ENCODE measurements at regions not wholly inside any gene's neighbourhood (a gene's known extent, or its start where the extent isn't known, plus 50 kb on each side); places are given as distances from the start of the nearest gene placed in this dataset.

DNA sequence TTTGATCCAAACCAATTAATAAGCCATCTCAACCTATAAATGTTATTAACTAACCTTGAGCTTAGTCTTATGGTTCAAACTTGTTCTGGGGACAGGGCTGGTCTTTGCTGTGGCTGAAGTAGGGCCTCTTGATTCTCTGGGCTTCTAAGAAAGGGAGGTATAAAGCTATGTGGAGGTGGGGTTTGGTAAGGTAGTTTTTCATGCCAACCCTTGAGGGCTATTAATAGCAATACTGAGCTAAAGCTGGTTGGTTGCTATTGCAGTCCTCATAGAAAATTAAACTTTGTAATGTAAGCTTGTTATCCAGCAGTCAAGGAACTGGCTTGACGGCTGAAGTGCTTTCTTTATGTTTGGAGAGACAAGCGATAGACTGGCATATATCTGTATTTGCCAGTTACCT is 112.1 kb downstream of the RND3 start:
- peaks cover 30% of the 10 kb centered on the region for H3K4me1 Mint-ChIP-seq (ENCODE audit: low read depth)
- no peak overlapping the region for H3K27ac Mint-ChIP-seq
- TF ChIP-seq, protein P1, sequence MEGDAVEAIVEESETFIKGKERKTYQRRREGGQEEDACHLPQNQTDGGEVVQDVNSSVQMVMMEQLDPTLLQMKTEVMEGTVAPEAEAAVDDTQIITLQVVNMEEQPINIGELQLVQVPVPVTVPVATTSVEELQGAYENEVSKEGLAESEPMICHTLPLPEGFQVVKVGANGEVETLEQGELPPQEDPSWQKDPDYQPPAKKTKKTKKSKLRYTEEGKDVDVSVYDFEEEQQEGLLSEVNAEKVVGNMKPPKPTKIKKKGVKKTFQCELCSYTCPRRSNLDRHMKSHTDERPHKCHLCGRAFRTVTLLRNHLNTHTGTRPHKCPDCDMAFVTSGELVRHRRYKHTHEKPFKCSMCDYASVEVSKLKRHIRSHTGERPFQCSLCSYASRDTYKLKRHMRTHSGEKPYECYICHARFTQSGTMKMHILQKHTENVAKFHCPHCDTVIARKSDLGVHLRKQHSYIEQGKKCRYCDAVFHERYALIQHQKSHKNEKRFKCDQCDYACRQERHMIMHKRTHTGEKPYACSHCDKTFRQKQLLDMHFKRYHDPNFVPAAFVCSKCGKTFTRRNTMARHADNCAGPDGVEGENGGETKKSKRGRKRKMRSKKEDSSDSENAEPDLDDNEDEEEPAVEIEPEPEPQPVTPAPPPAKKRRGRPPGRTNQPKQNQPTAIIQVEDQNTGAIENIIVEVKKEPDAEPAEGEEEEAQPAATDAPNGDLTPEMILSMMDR (IDR thresholded peaks at IDR 0.05; ENCODE audit: unreplicated experiment): no peak
- no peaks in the 10 kb centered on the region for H3K27me3 Mint-ChIP-seq
- DNase-seq (ENCODE audit: low spot score, unreplicated experiment): no peak
- no peaks in the 10 kb centered on the region for H3K36me3 Mint-ChIP-seq (ENCODE audit: insufficient read depth)
- H3K9me3 Mint-ChIP-seq (ENCODE audit: low read depth): peaks cover 5% of the 10 kb centered on the region
- H3K4me3 Mint-ChIP-seq (ENCODE audit: low read depth): no peak overlapping the region

DNA sequence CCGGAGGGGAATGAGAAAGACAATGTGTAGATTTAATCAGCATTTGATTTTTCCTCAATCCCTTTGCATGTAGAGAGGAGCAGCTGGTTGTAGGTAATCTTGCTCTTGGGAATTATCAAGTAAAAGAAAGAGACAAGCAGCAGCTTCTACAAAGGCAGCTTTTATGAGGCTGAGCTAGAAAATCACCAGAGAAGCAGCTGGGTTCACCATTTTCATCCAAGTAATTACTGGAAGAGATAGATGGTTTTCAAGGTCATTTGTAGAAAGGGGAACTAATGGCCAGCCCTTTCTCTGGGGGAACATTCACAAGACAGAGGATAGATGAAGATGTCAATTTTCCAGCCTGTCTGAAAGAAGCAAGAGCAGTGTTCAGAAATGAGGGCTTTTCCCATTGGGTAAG is 113.0 kb downstream of the RND3 start:
- H3K9me3 Mint-ChIP-seq (ENCODE audit: low read depth): peaks cover 5% of the 10 kb centered on the region
- no peaks in the 10 kb centered on the region for H3K27me3 Mint-ChIP-seq

DNA sequence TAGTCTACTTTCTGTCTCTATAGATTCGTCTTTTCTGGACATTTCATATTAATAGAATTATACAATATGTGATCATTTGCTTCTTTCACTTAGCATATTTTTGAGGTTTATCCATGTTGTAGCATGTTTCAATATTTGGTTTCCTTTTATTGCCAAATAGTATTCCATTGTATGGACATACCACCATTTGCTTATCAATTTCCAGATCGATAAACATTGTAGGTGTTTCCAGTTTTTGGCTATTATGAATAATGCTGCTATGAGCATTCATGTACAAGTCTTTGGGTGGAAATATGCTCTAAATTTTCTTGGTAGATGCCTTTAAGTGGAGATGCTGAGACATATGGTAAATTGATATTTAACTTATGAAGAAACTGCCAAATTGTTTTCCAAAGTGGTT is 114.1 kb downstream of the RND3 start:
- DNase-seq (ENCODE audit: low spot score, unreplicated experiment): no peak
- Mint-ChIP-seq H3K27me3 (no peaks in the 10 kb centered on the region), H3K27ac (no peak overlapping the region), H3K4me1 (ENCODE audit: low read depth) (peaks cover 30% of the 10 kb centered on the region), H3K9me3 (ENCODE audit: low read depth) (peaks cover 5% of the 10 kb centered on the region), H3K36me3 (ENCODE audit: insufficient read depth) (no peaks in the 10 kb centered on the region), H3K4me3 (ENCODE audit: low read depth) (no peak overlapping the region)
- TF ChIP-seq, protein P1 (IDR thresholded peaks at IDR 0.05; ENCODE audit: unreplicated experiment): no peak

More for the DNA sequence above, 113.0 kb downstream of the RND3 start:
- H3K36me3 Mint-ChIP-seq (ENCODE audit: insufficient read depth): no peaks in the 10 kb centered on the region
- H3K4me1 Mint-ChIP-seq (ENCODE audit: low read depth): peaks cover 30% of the 10 kb centered on the region
- H3K4me3 Mint-ChIP-seq (ENCODE audit: low read depth): no peak overlapping the region
- H3K27ac Mint-ChIP-seq: no peak overlapping the region
- no peak for DNase-seq (ENCODE audit: low spot score, unreplicated experiment)
- TF ChIP-seq, protein P1 (IDR thresholded peaks at IDR 0.05; ENCODE audit: unreplicated experiment): no peak

DNA sequence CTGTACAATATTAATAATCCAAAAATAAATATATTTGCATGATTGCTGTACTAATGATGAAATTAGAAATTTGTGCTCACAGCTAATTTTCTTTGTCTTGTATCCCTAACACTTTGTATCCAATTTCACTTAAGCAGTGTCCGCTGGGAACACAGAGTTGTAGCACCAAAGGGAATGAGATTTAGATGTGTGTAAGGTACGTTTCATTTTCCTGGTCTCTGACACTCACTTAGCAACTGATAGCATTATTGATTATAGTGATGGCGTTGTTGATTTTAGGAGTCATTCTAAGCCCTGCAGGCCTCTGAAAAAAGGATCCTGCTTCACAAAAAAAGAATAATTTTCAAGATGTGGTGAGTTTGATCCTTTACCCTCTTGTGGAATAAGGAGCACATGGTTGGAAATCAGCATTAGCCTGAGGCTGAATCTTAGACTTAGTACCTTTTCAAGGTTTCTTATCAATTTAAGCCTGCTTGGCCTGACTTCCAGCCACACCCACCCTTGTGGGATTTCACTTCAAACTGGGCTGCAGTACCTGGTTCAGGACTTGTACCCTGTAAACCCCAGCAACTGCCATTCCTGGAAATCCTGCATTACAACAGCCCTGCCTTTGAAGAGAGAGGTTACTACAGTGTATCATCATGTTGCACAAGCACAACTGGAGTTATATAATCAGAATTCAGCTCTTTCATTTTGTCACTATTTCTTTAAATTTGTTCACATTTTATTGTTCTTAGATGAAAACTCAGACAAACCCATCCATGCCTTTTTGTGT is 116.2 kb downstream of the RND3 start:
- no peaks in the 10 kb centered on the region for H3K27me3 Mint-ChIP-seq
- H3K27ac Mint-ChIP-seq: peak overlapping the region; percentile 88
- H3K36me3 Mint-ChIP-seq (ENCODE audit: insufficient read depth): no peaks in the 10 kb centered on the region
- peaks cover 26% of the 10 kb centered on the region for H3K4me1 Mint-ChIP-seq (ENCODE audit: low read depth)
- H3K9me3 Mint-ChIP-seq (ENCODE audit: low read depth): peaks cover 5% of the 10 kb centered on the region
- no peak for DNase-seq (ENCODE audit: low spot score, unreplicated experiment)
- H3K4me3 Mint-ChIP-seq (ENCODE audit: low read depth): no peak overlapping the region
- TF ChIP-seq, protein P1 (IDR thresholded peaks at IDR 0.05; ENCODE audit: unreplicated experiment): no peak

DNA sequence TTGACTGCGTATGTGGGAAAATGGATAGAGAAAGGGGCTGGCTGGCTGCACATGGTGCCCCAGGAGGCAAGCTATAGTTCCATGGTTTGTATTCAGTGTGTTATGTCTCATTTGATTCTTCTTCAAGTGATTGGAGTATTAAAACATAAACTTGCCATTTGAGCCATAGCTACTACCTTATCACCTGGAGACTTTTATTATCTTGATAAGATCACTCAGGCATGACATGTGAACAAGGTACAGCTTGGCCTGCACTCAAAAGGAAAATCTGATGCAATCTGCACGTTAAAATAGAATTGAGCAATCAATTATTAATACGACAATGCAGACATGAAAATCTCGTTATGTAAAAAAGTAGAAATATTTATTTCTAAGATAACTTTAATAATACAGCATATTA is 116.9 kb downstream of the RND3 start:
- H3K27me3 Mint-ChIP-seq: no peaks in the 10 kb centered on the region
- TF ChIP-seq, protein P1 (IDR thresholded peaks at IDR 0.05; ENCODE audit: unreplicated experiment): no peak
- H3K9me3 Mint-ChIP-seq (ENCODE audit: low read depth): peaks cover 5% of the 10 kb centered on the region
- no peak for DNase-seq (ENCODE audit: low spot score, unreplicated experiment)
- no peak overlapping the region for H3K27ac Mint-ChIP-seq
- H3K4me3 Mint-ChIP-seq (ENCODE audit: low read depth): no peak overlapping the region
- H3K36me3 Mint-ChIP-seq (ENCODE audit: insufficient read depth): no peaks in the 10 kb centered on the region
- peaks cover 29% of the 10 kb centered on the region for H3K4me1 Mint-ChIP-seq (ENCODE audit: low read depth)
